Colonic mucosa (tissue), 4 donors: ENCODE measurements at regions not wholly inside any gene's neighbourhood (a gene's known extent, or its start where the extent isn't known, plus 50 kb on each side); places are given as distances from the start of the nearest gene placed in this dataset.

Experiments
- DNase-seq: peaks from one replicate; pipeline ENCODE4 v3.0.0-alpha.2; 2020
- H3K27ac ChIP-seq: fragments of 200-600 bp; one replicate; pipeline ENCODE4 v1.8.0; 2021
- H3K27me3 ChIP-seq: fragments of 200-600 bp; one replicate; pipeline ENCODE4 v1.8.0; 2021
- H3K36me3 ChIP-seq: fragments of 200-600 bp; one replicate; pipeline ENCODE4 v1.8.0; 2021
- H3K4me1 ChIP-seq: fragments of 200-600 bp; one replicate; pipeline ENCODE4 v1.8.0; 2021; ENCODE audit warnings: mild to moderate bottlenecking
- H3K4me3 ChIP-seq: fragments of 200-600 bp; one replicate; pipeline ENCODE4 v1.8.0; 2021
- H3K9ac ChIP-seq, 2 donors: one replicate each; pipeline ENCODE4 v1.7.0; 2013; ENCODE audit warnings: control low read depth in 2 of 2, low read depth in 2 of 2, low read length in 2 of 2
- H3K9me3 ChIP-seq: fragments of 200-600 bp; one replicate; pipeline ENCODE4 v1.8.0; 2021
- intact Hi-C: fragments of 100-400 bp; cut with DNase I; formaldehyde crosslinking; loops from one replicate; pipeline ENCODE4 v1.14.1; 2022
- TF ChIP-seq, protein P1 (sequence below): fragments of 200-600 bp; IDR thresholded peaks from one replicate; pipeline ENCODE4 v1.8.0; 2022; ENCODE audit warnings: antibody characterized with exemption, mild to moderate bottlenecking
- donor health status: healthy.
- donor health status: DM: no; HTN: no; CAD: no.
- donor health status: DM: no; HTN: no; CAD: no.

DNA sequence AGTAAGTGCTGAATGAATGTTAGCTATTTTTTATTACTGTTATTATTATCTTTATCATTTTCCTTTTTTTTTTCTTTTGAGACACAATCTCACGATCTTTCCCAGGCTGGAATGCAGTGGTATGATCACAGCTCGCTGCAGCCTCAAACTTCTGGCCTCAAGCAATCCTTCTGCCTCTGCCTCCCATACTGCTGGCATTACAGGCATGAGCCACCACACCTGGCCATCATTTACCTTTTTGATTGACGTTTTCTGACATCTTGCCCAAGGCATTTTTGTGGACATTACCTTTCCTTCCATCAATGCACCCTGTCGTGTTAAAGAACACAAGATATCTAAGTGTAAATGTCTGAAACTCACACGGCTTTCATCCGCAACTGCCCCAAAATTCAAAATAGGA is 138.2 kb downstream of the GAS1 start:
- Histone ChIP-seq H3K4me3 (no peak overlapping the region), H3K27ac (no peak overlapping the region), H3K9ac (no peak overlapping the region), H3K9me3 (no peaks in the 10 kb centered on the region), H3K36me3 (no peaks in the 10 kb centered on the region), H3K4me1 (no peaks in the 10 kb centered on the region), H3K27me3 (no peaks in the 10 kb centered on the region)
- intact Hi-C loops = no loop called here
- no peak for DNase-seq
- TF ChIP-seq, protein P1, sequence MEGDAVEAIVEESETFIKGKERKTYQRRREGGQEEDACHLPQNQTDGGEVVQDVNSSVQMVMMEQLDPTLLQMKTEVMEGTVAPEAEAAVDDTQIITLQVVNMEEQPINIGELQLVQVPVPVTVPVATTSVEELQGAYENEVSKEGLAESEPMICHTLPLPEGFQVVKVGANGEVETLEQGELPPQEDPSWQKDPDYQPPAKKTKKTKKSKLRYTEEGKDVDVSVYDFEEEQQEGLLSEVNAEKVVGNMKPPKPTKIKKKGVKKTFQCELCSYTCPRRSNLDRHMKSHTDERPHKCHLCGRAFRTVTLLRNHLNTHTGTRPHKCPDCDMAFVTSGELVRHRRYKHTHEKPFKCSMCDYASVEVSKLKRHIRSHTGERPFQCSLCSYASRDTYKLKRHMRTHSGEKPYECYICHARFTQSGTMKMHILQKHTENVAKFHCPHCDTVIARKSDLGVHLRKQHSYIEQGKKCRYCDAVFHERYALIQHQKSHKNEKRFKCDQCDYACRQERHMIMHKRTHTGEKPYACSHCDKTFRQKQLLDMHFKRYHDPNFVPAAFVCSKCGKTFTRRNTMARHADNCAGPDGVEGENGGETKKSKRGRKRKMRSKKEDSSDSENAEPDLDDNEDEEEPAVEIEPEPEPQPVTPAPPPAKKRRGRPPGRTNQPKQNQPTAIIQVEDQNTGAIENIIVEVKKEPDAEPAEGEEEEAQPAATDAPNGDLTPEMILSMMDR = no peak

DNA sequence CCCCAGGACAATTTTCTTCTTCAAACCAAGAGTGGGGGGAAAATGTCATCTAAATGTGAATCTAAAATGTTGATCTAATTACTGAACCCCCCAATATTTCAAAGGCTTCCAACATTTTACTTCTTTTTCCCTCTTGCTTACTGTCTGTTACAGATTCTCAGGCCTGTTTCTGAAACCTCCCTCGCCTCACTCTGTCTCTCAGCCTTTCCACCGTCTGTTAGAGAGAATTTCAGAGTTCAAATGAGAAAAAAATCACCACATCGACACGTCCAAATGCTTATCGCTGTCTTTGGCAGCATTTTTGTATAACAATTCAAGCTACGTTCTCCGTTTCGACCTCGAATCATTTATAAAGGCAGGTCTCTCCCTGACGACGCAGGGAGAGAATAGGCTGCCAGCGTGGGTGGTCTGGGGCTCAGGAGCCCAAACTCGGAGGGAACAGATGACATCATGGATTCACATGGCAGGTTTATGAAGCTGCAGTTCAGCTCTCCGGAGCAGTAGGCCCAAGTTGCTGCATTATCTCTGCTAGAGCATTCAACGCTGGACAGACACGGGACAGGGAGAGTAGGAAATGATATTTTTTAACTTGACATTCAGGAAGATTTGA is 139.8 kb downstream of the GAS1 start:
- DNase-seq = no peak
- H3K9me3 ChIP-seq = no peaks in the 10 kb centered on the region
- H3K9ac ChIP-seq = no peak overlapping the region
- no peaks in the 10 kb centered on the region for H3K4me1 ChIP-seq
- no peaks in the 10 kb centered on the region for H3K27me3 ChIP-seq
- no peak overlapping the region for H3K4me3 ChIP-seq
- intact Hi-C loops = no loop called here
- TF ChIP-seq, protein P1 = no peak
- H3K36me3 ChIP-seq = no peaks in the 10 kb centered on the region
- H3K27ac ChIP-seq = no peak overlapping the region

DNA sequence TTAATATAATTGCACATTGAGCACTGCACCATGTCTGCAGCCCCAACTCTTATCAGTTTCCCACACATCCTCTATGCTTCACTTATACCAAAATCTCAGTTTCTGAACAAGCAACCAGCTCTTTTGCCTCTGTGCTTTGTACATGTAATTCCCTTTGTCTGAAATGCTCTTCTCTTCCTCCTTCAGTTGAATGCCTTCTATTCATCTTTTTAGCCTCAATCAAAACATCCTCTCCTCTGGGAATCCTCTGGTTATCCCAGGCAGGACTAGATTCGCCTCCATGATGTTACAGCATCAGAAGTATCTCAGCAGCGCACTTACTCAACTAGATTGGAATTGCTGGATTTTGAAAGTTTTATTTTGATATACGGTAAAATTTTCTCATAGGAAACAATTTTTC is 143.3 kb downstream of the GAS1 start:
- Histone ChIP-seq H3K36me3 (no peaks in the 10 kb centered on the region), H3K4me3 (no peak overlapping the region), H3K27me3 (no peaks in the 10 kb centered on the region), H3K27ac (no peak overlapping the region), H3K4me1 (no peaks in the 10 kb centered on the region), H3K9ac (no peak overlapping the region), H3K9me3 (no peaks in the 10 kb centered on the region)
- intact Hi-C loops = no loop called here
- TF ChIP-seq, protein P1 = no peak
- no peak for DNase-seq

DNA sequence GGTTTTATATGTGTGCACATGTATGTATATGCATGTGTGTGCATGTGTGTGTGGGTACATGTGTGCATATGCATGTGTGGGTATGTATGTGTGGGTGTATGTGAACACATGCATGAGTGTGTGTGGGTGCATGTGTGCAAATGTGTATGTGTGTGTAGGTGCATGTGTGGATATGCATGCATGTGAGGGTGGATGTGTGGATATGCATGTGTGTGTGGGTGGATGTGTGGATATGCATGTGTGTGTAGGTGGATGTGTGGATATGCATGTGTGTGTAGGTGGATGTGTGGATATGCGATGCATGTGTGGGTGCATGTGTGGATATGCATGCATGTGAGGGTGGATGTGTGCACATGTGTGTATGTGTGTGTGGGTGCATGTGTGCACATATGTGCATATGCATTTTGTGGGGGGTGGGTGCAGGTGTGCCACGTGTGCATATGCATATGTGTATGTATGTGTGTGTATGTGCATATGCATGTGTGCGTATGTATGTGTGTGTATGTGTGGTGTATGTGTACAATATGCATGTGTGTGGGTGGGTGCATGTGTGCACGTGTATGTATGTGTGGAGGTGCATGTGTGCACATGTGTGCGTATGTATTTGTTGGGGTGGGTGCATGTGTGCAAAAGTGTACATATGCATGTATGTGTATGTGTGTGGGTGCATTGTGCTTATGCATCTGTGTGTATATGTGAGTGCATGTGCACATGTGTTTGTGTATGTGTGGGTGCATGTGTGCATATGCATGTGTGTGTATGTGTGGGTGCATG is 144.2 kb downstream of the GAS1 start:
- Histone ChIP-seq H3K4me3 (no peak overlapping the region), H3K27me3 (no peaks in the 10 kb centered on the region), H3K27ac (no peak overlapping the region), H3K36me3 (no peaks in the 10 kb centered on the region), H3K4me1 (no peaks in the 10 kb centered on the region), H3K9me3 (no peaks in the 10 kb centered on the region), H3K9ac (no peak overlapping the region)
- no peak for DNase-seq
- TF ChIP-seq, protein P1 = no peak
- intact Hi-C loops = no loop called here

DNA sequence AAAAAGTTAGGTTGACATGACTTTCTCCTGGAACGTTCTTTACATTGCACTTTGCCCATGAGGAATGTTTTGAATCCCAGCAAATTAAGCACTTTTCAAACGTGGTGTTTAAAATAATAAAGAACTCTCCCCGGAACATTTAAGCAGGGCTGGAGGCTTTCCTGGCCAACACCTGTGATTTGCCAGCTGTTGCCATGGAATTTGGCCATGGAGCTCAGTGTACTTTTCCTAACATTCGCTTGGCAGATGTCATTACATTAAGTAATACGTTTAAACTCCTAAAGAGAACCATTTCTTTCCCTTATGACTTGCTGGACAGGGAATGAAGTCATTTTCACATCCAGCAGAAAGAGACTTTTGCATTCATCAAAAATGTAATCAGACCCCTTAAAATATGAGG is 146.1 kb downstream of the GAS1 start:
- no peak for DNase-seq
- intact Hi-C loops = no loop called here
- H3K27me3 ChIP-seq = no peaks in the 10 kb centered on the region
- no peak overlapping the region for H3K27ac ChIP-seq
- H3K9ac ChIP-seq = no peak overlapping the region
- H3K4me1 ChIP-seq = no peaks in the 10 kb centered on the region
- TF ChIP-seq, protein P1 = no peak
- no peaks in the 10 kb centered on the region for H3K9me3 ChIP-seq
- H3K4me3 ChIP-seq = no peak overlapping the region
- H3K36me3 ChIP-seq = no peaks in the 10 kb centered on the region
